SJSA1 (cell line): ENCODE measurements at regions not wholly inside any gene's neighbourhood (a gene's known extent, or its start where the extent isn't known, plus 50 kb on each side); places are given as distances from the start of the nearest gene placed in this dataset.

Source experiments
- DNase-seq, 2 experiments: peaks; one replicate each; pipeline ENCODE4 v3.0.0-alpha.2; 2015 to 2020; ENCODE audit warnings: low spot score in 2 of 2, low read depth in 1 of 2
- H3K27ac ChIP-seq: fragments of 250-450 bp; sonication (Bioruptor Pico); 2 replicates; pipeline ENCODE4 v1.5.1; 2020; ENCODE audit warnings: mild to moderate bottlenecking, moderate library complexity
- H3K27me3 ChIP-seq: fragments of 250-450 bp; sonication (Bioruptor Pico); replicated peaks from 2 replicates; pipeline ENCODE4 v1.5.1; 2020; ENCODE audit warnings: mild to moderate bottlenecking, moderate library complexity
- H3K36me3 ChIP-seq: fragments of 250-450 bp; sonication (Bioruptor Pico); 2 replicates; pipeline ENCODE4 v1.5.1; 2020; ENCODE audit warnings: mild to moderate bottlenecking
- H3K4me1 ChIP-seq: fragments of 250-450 bp; sonication (Bioruptor Pico); replicated peaks from 2 replicates; pipeline ENCODE4 v1.6.1; 2021; ENCODE audit warnings: mild to moderate bottlenecking
- H3K4me3 ChIP-seq: fragments of 250-450 bp; sonication (Bioruptor Pico); 2 replicates; pipeline ENCODE4 v1.5.1; 2020; ENCODE audit warnings: mild to moderate bottlenecking
- H3K9me3 ChIP-seq: fragments of 250-450 bp; sonication (Bioruptor Pico); replicated peaks from 2 replicates; pipeline ENCODE4 v1.5.1; 2020; ENCODE audit warnings: mild to moderate bottlenecking

DNA sequence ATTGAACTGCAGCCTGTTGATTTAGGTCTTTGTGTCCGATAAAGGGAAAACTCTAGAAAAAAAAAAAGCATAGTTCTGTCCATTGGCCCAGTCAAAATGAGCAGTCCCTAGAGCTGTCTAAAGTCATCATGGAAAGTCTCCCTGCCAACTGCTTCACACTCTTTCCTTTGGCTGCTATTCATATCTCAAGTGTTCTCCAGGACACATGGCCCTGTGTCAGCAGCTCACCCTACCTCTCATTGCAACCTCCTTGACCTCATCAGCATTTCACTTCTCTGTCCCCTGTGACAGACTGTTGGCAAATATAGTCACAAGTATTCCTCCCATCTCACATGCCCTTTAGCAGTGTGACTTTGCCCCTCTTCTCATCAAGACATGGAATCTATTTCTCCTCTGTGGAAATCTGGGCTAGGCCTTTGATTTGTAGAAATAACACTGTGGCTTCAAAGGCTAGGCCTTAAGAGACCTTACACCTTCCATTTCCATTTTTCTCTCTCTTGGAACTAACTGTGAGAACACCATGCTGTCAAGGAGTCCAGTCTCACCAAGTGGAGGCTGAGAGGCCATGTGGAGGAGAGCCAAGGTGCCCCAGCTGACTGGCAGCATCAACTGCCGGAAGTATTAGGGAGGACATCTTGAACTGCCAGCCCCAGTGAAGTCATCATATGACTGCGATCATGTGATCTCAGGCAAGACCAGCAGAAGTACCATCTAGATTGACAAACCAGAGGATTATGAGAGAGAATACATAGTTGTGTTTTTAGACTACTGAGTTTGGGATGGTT lies 149.4 kb upstream of the TARS1 start:
- Histone ChIP-seq H3K27ac (no peak overlapping the region), H3K9me3 (no peaks in the 10 kb centered on the region)

DNA sequence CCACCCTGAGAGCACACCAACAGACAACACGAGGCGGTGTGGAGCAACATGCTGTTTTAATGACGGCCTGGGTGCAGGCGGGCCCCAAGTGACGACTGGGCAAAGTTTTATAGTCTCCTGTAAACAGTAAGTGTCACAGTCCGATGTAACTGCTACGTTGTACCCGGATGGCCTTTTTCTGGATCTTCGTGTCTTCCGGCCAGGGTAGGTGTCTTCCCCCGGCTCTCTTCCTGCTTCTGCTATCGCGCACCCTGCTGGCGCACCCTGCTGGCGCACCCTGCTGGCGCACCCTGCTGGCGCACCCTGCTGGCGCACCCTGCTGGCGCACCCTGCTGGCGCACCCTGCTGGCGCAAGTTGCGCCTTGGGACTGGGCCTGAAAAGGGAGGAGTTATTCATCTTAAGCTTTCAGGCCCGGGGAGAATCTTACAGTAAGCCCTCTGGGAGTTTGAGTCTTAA lies 143.0 kb upstream of the TARS1 start:
- H3K4me1 ChIP-seq, result peaks cover 15% of the 10 kb centered on the region
- DNase-seq, result no peak
- H3K27me3 ChIP-seq, result no peaks in the 10 kb centered on the region
- H3K36me3 ChIP-seq, result no peaks in the 10 kb centered on the region
- no peak overlapping the region for H3K27ac ChIP-seq
- no peaks in the 10 kb centered on the region for H3K9me3 ChIP-seq
- no peak overlapping the region for H3K4me3 ChIP-seq

More for the DNA sequence above, 149.4 kb upstream of the TARS1 start:
- Histone ChIP-seq H3K4me3 (no peak overlapping the region), H3K27me3 (no peaks in the 10 kb centered on the region), H3K4me1 (no peaks in the 10 kb centered on the region), H3K36me3 (no peaks in the 10 kb centered on the region)
- no peak for DNase-seq

DNA sequence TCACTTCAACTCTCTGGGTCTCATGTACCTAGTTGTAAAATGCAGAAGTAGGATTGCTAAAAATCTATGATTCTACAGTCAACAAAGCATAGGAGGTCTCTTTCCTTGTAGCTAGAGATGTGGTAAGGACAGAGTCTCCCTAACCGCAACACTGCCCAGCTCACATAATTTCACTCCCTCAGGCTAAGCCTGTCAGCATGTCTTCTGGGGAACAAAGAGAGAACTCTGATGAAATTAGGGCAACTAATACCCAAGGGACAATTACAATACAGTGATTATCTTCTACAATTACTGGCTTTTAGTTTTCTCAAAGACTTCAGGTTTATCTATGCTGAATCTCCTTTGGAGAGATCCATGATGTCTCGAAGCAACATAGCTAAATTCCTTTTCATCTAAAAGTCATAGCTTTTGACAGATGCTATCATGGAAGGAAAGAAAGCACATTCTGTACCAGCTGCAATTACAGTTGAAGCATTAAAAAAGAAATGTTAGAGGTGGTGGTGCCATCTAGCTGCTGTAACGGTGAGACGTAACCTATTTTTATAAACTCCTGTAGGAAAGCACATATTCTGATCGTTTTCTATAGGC lies 141.1 kb upstream of the TARS1 start:
- H3K27me3 ChIP-seq, result no peaks in the 10 kb centered on the region
- H3K4me3 ChIP-seq, result no peak overlapping the region
- H3K27ac ChIP-seq, result peak overlapping the region; percentile 21
- no peaks in the 10 kb centered on the region for H3K9me3 ChIP-seq
- H3K4me1 ChIP-seq, result peaks cover 15% of the 10 kb centered on the region
- DNase-seq, result peak; percentile 41 to 72
- H3K36me3 ChIP-seq, result no peaks in the 10 kb centered on the region

DNA sequence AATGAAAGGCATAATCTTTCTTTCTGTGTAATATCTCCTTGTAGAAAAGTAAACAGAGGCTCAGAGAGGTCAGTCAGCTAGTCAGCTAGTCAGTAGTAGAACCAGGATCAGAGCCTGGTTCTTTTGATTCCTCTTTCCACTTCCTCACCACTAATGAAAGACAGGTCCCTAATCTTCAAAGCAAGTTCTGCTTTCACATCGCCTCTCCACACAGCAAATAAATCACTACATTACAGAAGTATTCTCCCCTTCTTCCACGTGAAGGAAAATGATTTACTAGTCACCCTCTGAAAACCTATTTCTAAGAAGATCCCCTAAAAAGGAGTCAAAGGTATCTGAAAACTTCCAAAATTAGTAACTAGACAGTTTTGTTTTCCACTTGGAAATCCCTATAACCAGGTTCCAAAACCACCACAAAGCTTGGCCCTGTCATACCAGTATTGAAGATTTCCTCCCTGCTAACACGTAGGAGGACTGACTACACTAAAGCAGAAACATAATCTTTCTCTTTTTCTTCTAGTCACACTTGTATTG lies 140.5 kb upstream of the TARS1 start:
- Histone ChIP-seq H3K27me3 (no peaks in the 10 kb centered on the region), H3K27ac (peak overlapping the region; percentile 21)
- no peak for DNase-seq

DNA sequence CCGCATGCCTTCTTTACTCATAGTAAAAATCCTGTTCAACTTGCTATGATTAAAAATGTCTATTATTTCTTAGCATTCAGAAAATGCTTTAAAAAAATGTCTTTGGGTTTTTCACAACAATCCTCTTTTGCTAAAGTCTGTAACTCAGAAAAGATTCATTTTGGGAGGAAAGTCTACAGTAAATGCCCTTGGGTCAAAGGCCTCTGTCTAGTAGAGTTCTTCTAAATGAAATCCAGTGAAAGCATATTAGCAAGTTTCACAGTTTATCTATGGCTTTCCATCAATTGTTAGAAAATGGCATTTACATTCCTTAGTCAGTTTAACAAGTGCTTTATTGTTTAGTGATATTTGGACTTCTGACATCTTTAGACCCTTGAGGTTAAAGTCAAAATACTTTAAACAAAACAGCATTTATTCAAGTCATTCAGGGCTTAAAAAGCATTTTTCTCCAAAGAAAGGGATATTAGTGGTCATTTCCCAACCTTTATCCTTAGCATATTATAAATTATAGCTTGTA lies 137.1 kb upstream of the TARS1 start:
- DNase-seq, result no peak
- peaks cover 16% of the 10 kb centered on the region for H3K4me1 ChIP-seq
- H3K27me3 ChIP-seq, result no peaks in the 10 kb centered on the region
- no peaks in the 10 kb centered on the region for H3K36me3 ChIP-seq
- no peak overlapping the region for H3K4me3 ChIP-seq
- H3K27ac ChIP-seq, result no peak overlapping the region
- H3K9me3 ChIP-seq, result no peaks in the 10 kb centered on the region

More for the DNA sequence above, 140.5 kb upstream of the TARS1 start:
- H3K36me3 ChIP-seq, result no peaks in the 10 kb centered on the region
- H3K4me1 ChIP-seq, result peaks cover 15% of the 10 kb centered on the region
- H3K4me3 ChIP-seq, result no peak overlapping the region
- H3K9me3 ChIP-seq, result no peaks in the 10 kb centered on the region

DNA sequence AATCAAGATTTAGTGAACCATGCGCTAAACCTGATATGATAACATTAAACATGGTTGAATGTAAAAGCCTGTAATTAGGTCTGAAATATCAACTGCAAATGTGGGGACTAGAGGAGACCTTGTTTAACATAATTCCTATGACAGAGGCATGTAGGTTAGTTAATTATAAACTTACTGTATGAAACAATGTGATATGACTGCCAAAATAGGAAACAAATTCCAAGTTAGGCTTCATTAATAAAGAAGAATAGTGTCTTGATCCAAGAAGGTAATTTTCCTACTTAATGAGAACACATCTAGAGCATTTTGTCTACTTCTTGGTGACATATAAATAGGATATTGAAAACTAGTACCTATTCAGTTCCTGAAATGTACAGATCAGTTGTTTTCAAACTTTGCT lies 136.2 kb upstream of the TARS1 start:
- Histone ChIP-seq H3K27me3 (no peaks in the 10 kb centered on the region), H3K9me3 (no peaks in the 10 kb centered on the region), H3K36me3 (no peaks in the 10 kb centered on the region), H3K27ac (no peak overlapping the region), H3K4me1 (peaks cover 16% of the 10 kb centered on the region), H3K4me3 (no peak overlapping the region)
- no peak for DNase-seq

DNA sequence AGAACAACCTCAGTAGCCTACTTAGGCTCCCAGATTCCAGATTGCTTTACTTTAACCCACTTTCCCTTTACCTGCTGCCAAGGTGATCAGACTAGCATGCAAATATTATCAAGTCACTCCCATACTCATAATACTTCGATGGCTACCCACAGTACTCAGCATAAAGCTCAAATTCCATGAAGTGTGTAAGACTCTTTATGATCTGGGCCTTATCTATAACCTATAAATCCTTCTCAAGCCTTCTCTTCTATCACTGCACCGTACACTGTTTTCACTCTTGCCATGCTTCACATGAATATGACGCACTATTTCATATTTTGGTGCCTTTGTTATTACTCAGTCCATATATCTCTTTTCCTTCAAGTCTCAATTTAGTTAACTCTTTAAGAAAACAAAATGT lies 135.2 kb upstream of the TARS1 start:
- no peak overlapping the region for H3K4me3 ChIP-seq
- H3K4me1 ChIP-seq, result peaks cover 14% of the 10 kb centered on the region
- no peak for DNase-seq
- H3K9me3 ChIP-seq, result no peaks in the 10 kb centered on the region
- H3K36me3 ChIP-seq, result no peaks in the 10 kb centered on the region
- H3K27ac ChIP-seq, result no peak overlapping the region
- no peaks in the 10 kb centered on the region for H3K27me3 ChIP-seq

DNA sequence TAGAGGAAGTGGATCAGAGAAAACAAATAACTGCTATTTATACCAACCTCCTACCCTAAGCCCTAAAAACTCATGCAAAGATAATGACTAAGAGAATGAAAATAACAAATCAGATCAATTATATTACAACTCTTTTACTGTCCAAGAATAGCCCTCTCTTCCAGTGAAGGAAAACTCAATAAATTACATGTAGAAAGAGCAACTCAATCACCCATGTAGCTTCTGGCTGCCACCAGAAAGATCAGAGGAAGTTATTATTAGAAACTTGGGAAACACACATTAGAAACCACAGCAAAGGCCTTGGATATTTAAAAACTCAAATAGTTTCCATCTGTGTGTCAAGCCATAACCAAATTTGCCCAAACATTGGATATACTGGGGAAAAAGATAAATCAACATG lies 134.0 kb upstream of the TARS1 start:
- DNase-seq, result no peak
- no peaks in the 10 kb centered on the region for H3K36me3 ChIP-seq
- no peaks in the 10 kb centered on the region for H3K9me3 ChIP-seq
- H3K27me3 ChIP-seq, result no peaks in the 10 kb centered on the region
- no peak overlapping the region for H3K27ac ChIP-seq
- H3K4me1 ChIP-seq, result peaks cover 26% of the 10 kb centered on the region
- H3K4me3 ChIP-seq, result no peak overlapping the region

DNA sequence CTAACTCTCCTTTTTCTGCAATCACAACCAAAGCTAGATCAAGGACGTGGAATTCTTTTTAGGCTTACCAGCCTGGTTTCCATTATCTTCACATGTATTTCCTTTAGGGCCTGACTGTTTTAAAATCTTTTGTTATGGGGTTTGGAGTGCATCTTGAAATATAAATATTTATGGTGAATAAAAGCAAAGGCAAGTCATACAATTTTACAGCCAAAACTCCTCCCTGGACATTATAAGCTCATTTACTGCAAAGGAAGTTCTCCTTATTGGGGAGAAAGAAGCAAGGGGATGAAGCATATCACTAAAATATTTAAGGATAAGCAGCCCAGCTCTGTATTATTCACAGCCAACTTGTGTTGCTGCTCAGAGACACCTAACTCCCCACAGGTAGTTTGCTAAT lies 132.2 kb upstream of the TARS1 start:
- DNase-seq, result no peak
- Histone ChIP-seq H3K27me3 (no peaks in the 10 kb centered on the region), H3K27ac (no peak overlapping the region), H3K9me3 (no peaks in the 10 kb centered on the region), H3K4me1 (peaks cover 44% of the 10 kb centered on the region), H3K4me3 (no peak overlapping the region), H3K36me3 (no peaks in the 10 kb centered on the region)

DNA sequence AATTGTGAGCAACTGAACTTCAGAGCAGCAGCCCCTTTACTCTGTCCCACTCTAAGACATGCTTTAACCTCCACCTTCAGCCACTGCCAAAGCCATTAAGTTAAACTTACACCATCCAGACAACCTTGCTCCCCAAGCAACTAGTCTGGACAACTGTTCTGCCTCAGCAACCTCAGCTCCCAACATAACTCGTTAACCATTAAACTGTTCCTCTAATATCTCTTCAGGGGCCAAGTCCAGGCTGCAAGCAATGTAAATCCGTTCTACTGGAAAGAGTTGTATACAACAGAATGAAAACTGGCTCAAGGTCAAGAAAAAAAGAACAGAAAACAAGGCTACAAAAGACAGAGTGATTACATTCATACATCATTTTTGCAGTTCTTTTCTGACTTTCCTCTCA lies 131.7 kb upstream of the TARS1 start:
- no peak for DNase-seq
- no peaks in the 10 kb centered on the region for H3K9me3 ChIP-seq
- peaks cover 46% of the 10 kb centered on the region for H3K4me1 ChIP-seq
- H3K27me3 ChIP-seq, result no peaks in the 10 kb centered on the region
- H3K4me3 ChIP-seq, result no peak overlapping the region
- no peak overlapping the region for H3K27ac ChIP-seq
- no peaks in the 10 kb centered on the region for H3K36me3 ChIP-seq

DNA sequence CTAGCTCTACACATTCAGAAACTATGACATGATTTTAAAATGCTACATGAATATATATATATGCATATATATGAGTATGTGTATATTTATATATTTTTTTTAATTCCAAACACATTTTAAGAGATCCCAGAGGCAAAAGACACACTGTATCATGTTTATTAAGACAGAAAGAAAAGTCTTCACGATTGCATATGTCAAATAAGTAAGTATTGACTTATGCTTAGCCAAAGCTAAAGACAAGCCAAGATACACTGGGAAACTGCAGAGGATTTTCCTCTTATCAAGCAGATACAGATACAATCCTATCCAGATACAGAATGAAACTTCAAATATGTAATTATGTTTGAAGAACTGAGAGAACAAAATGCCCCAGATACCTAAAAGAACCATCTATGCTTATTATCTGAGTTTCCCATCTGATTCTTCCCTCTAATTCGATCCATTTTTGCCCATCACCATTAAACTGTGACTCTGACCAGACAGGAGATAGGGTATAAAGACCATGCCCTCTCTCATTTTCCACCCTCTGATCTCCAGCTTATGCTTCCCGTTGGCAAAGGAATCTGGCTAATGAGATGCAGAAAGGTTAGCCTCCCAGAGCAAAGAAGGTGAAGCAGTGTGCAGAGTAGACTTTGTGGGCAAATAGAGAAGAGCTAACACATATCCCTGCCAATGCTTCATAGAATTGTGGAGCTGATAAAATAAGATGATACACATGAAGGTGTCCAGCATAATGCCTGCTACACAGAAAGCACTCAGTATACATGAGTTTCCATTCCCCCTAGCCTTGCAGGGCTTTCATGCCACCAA lies 131.0 kb upstream of the TARS1 start:
- no peaks in the 10 kb centered on the region for H3K9me3 ChIP-seq
- no peak for DNase-seq
- H3K4me3 ChIP-seq, result no peak overlapping the region
- H3K27me3 ChIP-seq, result no peaks in the 10 kb centered on the region
- H3K4me1 ChIP-seq, result peaks cover 46% of the 10 kb centered on the region
- no peaks in the 10 kb centered on the region for H3K36me3 ChIP-seq
- H3K27ac ChIP-seq, result no peak overlapping the region; the same call in 1 of the 2 replicates

DNA sequence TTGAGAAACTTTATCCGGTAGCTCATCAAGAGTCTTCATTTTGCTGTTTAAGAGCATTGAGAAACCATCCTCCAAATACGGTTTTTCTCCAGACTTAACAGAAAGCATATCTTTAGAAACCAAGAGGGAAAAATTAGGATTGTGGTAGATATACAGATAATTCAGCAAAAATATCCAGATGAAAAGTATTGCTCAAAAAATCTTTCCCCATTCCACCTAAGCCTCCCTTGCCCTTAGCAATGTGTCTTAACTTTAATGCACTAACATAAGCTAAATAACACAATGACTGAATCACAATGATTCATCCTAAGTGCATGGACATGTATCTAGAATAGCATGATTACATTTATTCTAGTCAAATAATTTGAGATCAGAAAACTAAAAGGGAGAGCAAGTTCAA lies 130.3 kb upstream of the TARS1 start:
- peak in 1 of 2 experiments; percentile 26 for DNase-seq
- Histone ChIP-seq H3K27ac (no peak overlapping the region; the same call in 1 of the 2 replicates), H3K9me3 (no peaks in the 10 kb centered on the region), H3K4me1 (peaks cover 46% of the 10 kb centered on the region), H3K36me3 (no peaks in the 10 kb centered on the region), H3K4me3 (no peak overlapping the region), H3K27me3 (no peaks in the 10 kb centered on the region)

DNA sequence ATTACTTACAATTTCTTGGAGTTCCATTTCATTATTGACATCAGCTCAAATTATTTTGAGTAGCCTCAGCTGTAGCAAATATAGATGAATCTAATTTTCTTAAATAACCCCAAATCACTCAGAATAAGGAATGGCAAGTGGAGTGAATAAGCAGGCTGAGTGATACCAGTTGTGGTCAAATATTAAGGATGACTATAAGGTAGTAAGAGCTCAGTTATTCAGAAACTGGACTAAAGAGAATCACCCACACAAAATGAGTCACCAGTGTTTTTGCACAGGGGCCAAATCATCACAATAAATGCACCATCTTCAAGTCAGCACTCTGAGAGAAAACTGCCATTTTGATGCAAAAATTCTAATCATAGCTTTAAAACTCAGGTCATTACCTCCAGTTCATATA lies 128.9 kb upstream of the TARS1 start:
- no peaks in the 10 kb centered on the region for H3K9me3 ChIP-seq
- H3K27ac ChIP-seq, result peak overlapping the region; percentile 67; the same call in 1 of the 2 replicates
- peaks cover 50% of the 10 kb centered on the region for H3K4me1 ChIP-seq
- H3K27me3 ChIP-seq, result no peaks in the 10 kb centered on the region
- no peak overlapping the region for H3K4me3 ChIP-seq
- H3K36me3 ChIP-seq, result no peaks in the 10 kb centered on the region
- peak; percentile 19 to 42 for DNase-seq
